LNCAP (cell line): ENCODE measurements at regions not wholly inside any gene's neighbourhood (a gene's known extent, or its start where the extent isn't known, plus 50 kb on each side); places are given as distances from the start of the nearest gene placed in this dataset.

Experiments
- TF ChIP-seq, protein P1 (sequence below): fragments of 450-650 bp; IDR thresholded peaks from 2 replicates; pipeline ENCODE4 v1.5.1; 2017; ENCODE audit warnings: mild to moderate bottlenecking

DNA sequence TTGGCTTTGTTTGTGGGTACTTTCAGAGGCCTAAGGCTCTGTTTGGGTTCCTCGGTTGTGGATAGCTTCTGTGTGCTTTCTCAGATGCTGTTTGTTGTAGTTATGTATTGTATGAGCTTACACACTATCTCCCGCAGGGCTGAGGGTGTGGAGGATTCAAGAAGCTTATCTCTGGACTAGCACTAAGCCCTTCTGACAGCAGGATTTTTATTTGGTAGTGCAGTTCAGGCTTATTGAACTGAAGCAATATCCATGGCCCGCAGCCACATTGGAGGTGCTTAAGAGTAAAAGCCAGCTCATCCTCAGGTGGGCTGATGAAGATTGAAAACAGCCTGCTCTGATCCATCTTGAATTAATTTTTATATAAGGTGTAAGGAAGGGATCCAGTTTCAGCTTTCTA is 128.2 kb downstream of the RASGEF1B start:
- TF ChIP-seq, protein P1, sequence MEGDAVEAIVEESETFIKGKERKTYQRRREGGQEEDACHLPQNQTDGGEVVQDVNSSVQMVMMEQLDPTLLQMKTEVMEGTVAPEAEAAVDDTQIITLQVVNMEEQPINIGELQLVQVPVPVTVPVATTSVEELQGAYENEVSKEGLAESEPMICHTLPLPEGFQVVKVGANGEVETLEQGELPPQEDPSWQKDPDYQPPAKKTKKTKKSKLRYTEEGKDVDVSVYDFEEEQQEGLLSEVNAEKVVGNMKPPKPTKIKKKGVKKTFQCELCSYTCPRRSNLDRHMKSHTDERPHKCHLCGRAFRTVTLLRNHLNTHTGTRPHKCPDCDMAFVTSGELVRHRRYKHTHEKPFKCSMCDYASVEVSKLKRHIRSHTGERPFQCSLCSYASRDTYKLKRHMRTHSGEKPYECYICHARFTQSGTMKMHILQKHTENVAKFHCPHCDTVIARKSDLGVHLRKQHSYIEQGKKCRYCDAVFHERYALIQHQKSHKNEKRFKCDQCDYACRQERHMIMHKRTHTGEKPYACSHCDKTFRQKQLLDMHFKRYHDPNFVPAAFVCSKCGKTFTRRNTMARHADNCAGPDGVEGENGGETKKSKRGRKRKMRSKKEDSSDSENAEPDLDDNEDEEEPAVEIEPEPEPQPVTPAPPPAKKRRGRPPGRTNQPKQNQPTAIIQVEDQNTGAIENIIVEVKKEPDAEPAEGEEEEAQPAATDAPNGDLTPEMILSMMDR, result no peak

DNA sequence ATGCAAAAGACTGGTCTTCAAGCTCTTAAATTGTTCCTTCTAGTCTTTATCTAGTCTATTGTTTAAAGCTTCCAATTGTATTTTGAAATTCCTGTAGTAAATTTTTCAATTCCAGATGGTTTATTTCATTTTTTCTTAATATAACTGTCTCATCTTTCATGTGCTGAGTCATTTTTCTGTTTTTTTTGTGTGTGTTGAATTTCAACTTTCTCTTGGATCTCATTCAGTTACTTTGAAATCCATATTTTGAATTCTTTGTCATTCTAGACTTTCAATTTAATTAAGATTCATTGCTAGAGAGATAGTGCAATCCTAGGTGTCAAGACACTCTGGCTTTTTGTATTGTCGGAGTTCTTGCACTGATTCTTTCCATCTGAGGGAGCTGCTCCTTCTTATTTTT is 128.0 kb upstream of the PRKG2 start:
- TF ChIP-seq, protein P1, result no peak

DNA sequence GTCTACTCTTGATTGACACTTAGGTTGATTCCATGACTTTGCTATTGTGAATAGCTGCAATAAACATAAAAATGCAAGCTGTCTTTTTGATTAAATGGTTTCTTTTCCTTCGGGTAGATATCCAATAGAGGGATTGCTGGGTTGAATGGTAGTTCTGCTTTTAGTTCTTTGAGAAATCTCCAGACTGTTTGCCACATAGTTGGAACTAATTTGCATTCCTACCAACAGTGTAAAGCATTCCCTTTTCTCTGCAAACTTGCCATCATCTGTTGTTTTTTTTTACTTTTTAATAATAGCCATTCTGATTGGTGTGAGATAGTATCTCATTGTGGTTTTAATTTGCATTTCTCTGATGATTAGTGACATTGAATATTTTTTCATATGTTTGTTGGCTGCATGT is 122.2 kb upstream of the PRKG2 start:
- TF ChIP-seq, protein P1, result no peak

DNA sequence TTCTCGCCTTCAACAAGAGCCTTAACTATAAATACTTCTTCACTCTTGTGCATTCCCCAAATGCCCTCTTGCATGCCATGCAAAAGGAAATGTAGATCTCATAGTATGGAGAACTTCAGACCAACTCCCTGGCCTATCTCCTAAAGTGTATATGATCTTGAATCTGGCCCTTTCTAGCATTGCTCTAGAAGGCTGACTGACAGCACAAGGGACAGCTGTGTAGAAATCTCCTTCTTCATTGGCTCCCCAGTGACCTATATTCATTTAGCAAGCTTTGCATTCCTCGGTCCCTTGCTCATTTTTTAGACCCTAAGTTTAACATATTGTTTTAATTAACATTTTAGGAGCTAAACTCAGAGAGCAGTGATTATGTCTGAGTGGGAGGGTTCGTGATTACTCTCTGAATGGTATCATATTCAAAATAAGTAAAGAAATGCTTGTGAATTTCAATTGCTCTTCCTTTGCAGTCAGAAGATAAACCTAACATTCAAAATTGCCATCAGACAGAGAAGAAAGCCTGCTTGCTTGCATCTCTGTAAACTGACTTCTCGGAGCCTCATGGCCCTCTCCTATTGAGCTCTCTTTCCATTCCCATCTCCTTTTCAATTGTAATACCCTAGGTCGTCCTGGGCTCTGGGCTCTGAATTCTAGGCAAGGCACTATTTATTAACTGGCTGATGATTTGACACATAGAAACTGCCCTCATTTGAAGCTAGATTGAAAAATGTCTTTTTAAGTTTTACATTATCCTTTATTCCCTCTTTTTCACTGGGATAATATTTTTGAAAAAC is 120.3 kb upstream of the PRKG2 start:
- TF ChIP-seq, protein P1, result no peak

DNA sequence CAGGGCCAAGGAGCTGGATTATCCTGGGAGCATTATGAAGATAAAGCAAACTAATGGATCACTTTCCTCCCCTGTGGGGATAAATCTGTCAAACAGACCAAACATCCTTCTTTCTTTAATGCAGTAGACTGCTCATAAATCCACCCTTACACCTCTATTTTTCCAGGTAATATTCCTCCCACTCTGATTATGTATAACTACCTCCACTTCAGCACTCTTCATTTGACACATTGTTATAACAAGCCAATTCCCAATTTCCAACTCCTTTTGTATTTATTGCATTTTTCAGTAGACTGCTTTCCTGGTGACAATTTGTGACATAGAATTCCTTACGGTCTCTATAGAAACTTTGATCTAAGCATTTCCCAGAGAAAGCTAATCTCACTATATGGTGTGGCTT is 115.0 kb upstream of the PRKG2 start:
- TF ChIP-seq, protein P1, result no peak

DNA sequence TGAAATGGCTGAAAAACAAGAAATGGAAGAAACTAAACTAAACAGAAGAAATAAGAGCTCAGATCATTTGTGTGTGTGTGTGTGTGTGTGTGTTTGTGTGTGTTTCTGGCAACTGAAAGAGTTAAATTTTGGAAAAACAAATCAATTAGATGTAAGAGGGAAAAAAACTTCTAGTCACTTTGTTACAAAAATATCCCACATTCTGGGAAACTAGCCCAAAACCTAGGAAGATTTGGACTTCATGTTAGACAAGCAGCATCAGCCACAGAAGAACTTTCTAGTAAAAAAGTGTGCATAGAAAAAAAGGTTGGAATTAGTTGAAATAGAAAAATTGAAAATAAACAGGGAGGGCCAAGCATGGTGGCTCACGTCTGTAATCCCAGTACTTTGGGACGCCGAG is 111.6 kb upstream of the PRKG2 start:
- TF ChIP-seq, protein P1, result no peak

DNA sequence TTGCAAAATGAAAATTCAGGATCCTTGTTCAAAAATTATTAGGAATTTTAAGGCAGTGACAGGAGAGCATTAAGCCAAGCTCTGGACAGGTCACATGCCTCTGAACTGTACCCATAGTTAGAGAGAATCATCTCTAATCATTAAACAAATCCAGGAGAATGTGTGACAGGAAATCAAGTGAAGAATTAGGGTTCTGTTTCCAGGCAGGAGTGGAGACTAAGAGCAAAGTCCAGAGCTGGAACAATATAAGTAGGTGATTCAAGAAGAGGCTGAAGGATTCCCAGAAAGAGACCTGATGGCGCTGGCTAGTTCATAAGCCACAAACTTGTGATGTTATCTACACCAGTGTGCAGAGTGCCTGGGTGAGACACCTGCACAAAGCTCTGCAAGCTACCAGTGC is 104.6 kb upstream of the PRKG2 start:
- TF ChIP-seq, protein P1, result no peak
